K562 (cell line): ENCODE measurements at regions not wholly inside any gene's neighbourhood (a gene's known extent, or its start where the extent isn't known, plus 50 kb on each side); places are given as distances from the start of the nearest gene placed in this dataset.

Experiments
- KAT8 ChIP-seq: fragments of 450-650 bp; IDR thresholded peaks from 2 replicates; pipeline ENCODE4 v1.6.1; 2016; ENCODE audit warnings: low read depth, mild to moderate bottlenecking
- RERE ChIP-seq: sonication (generic); formaldehyde crosslinking; IDR thresholded peaks from 2 replicates; pipeline ENCODE4 v1.8.0; 2023; ENCODE audit warnings: missing genetic modification reagents, mild to moderate bottlenecking, borderline replicate concordance
- ZBTB40 ChIP-seq, 2 experiments: fragments of 450-650 bp in 1 of 2; sonication (generic) in 1 of 2; formaldehyde crosslinking in 1 of 2; IDR thresholded peaks; 2 replicates each; pipeline versions ENCODE4 v1.7.1 to v1.9.0; 2016 to 2022; ENCODE audit warnings: inconsistent platforms in 1 of 2, mild to moderate bottlenecking in 1 of 2, missing genetic modification reagents in 1 of 2

GRCh38 chr14:38145142-38145541 lies 62.6 kb upstream of the SSTR1 start:
- no peak for TF ChIP-seq KAT8
- TF ChIP-seq RERE = no peak
- no peak for TF ChIP-seq ZBTB40 (IDR thresholded peaks at IDR 0.05)
- no peak for TF ChIP-seq ZBTB40 (CRISPR knock-in tag; IDR thresholded peaks at IDR 0.05)
